Glutamatergic neuron (in vitro differentiated cells): ENCODE measurements at regions not wholly inside any gene's neighbourhood (a gene's known extent, or its start where the extent isn't known, plus 50 kb on each side); places are given as distances from the start of the nearest gene placed in this dataset.

Experiments
- DNase-seq: peaks from one replicate; pipeline ENCODE4 v3.0.0; 2022
- H3K27ac Mint-ChIP-seq: one replicate; pipeline ENCODE4 v1.8.0; 2020; ENCODE audit warnings: mild to moderate bottlenecking, mixed read lengths, inconsistent platforms; ENCODE audit not compliant: unreplicated experiment
- H3K27me3 Mint-ChIP-seq: one replicate; pipeline ENCODE4 v1.8.0; 2020; ENCODE audit warnings: mild to moderate bottlenecking, moderate library complexity, mixed read lengths, inconsistent platforms; ENCODE audit not compliant: unreplicated experiment
- H3K36me3 Mint-ChIP-seq: one replicate; pipeline ENCODE4 v1.8.0; 2020; ENCODE audit warnings: mild to moderate bottlenecking, mixed read lengths, inconsistent platforms; ENCODE audit not compliant: unreplicated experiment
- H3K4me1 Mint-ChIP-seq: one replicate; pipeline ENCODE4 v1.8.0; 2020; ENCODE audit warnings: mild to moderate bottlenecking, low read depth, mixed read lengths, inconsistent platforms; ENCODE audit not compliant: unreplicated experiment
- H3K4me3 Mint-ChIP-seq: one replicate; pipeline ENCODE4 v1.8.0; 2020; ENCODE audit warnings: mild to moderate bottlenecking, mixed read lengths, inconsistent platforms; ENCODE audit not compliant: unreplicated experiment
- H3K9me3 Mint-ChIP-seq: one replicate; pipeline ENCODE4 v1.8.0; 2020; ENCODE audit warnings: mild to moderate bottlenecking, moderate library complexity, mixed read lengths, inconsistent platforms; ENCODE audit not compliant: unreplicated experiment
- CTCF ChIP-seq: fragments of 200-600 bp; sonication (generic); IDR thresholded peaks from one replicate; pipeline ENCODE4 v1.5.0; 2021; ENCODE audit not compliant: partially characterized antibody, unreplicated experiment

GRCh38 chr4:46196086-46196485 is 72.2 kb upstream of the GABRG1 start:
- no peak for DNase-seq
- H3K4me1 Mint-ChIP-seq = no peaks in the 10 kb centered on the region
- no peaks in the 10 kb centered on the region for H3K36me3 Mint-ChIP-seq
- H3K27ac Mint-ChIP-seq = no peak overlapping the region
- no peak overlapping the region for H3K4me3 Mint-ChIP-seq
- no peaks in the 10 kb centered on the region for H3K27me3 Mint-ChIP-seq
- H3K9me3 Mint-ChIP-seq = no peaks in the 10 kb centered on the region
- no peak for TF ChIP-seq CTCF

GRCh38 chr4:46185766-46186165 is 61.9 kb upstream of the GABRG1 start:
- no peaks in the 10 kb centered on the region for H3K27me3 Mint-ChIP-seq
- H3K4me1 Mint-ChIP-seq = no peaks in the 10 kb centered on the region
- H3K4me3 Mint-ChIP-seq = no peak overlapping the region
- H3K27ac Mint-ChIP-seq = peak overlapping the region; percentile 35
- peaks cover under 1% of the 10 kb centered on the region for H3K36me3 Mint-ChIP-seq
- no peaks in the 10 kb centered on the region for H3K9me3 Mint-ChIP-seq
- no peak for TF ChIP-seq CTCF
- no peak for DNase-seq

- no peak overlapping the region for H3K4me3 Mint-ChIP-seq
- no peak overlapping the region for H3K27ac Mint-ChIP-seq
- DNase-seq = no peak
- H3K4me1 Mint-ChIP-seq = no peaks in the 10 kb centered on the region
- H3K9me3 Mint-ChIP-seq = peaks cover 6% of the 10 kb centered on the region
- H3K36me3 Mint-ChIP-seq = peaks cover 19% of the 10 kb centered on the region
- no peak for TF ChIP-seq CTCF
- H3K27me3 Mint-ChIP-seq = no peaks in the 10 kb centered on the region
Observed at GRCh38 chr4:46179356-46179755, 55.5 kb upstream of the GABRG1 start.
